ENCODE measurements at regions not wholly inside any gene's neighbourhood (a gene's known extent, or its start where the extent isn't known, plus 50 kb on each side); places are given as distances from the start of the nearest gene placed in this dataset.

DNA sequence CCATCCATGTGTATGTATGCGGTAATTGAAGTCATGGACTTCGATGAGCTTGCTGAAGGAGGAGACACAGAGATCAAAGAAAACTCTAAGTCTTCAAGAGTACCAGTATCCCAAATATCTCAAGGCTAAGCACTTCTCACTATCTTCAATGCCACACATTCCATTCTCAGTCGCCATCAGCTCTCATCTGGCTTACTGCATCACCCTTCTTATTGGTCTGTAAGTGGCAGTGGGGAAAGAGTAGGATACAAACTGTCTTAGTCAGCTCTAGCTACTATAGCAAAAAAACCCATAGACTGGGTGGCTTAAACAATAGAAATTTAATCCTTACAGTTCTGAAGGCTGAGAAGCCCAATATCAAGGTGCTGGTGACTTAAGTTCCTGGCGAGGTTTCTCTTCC, 218.7 kb downstream of the POSTN start:
- no peak for TF ChIP-seq MAZ (IDR thresholded peaks at IDR 0.05; ENCODE audit: borderline replicate concordance, low read depth, low read length)
- TF ChIP-seq MAX (IDR thresholded peaks at IDR 0.05) = no peak
- no peak for TF ChIP-seq RAD21 (conservative IDR thresholded peaks at IDR 0.05 in 1 of 2, IDR thresholded peaks at IDR 0.05 in 1 of 2)
- TF ChIP-seq EP300 (IDR thresholded peaks at IDR 0.05) = no peak
- no peak for TF ChIP-seq KDM5A (IDR thresholded peaks at IDR 0.05)
- TF ChIP-seq, protein P1, sequence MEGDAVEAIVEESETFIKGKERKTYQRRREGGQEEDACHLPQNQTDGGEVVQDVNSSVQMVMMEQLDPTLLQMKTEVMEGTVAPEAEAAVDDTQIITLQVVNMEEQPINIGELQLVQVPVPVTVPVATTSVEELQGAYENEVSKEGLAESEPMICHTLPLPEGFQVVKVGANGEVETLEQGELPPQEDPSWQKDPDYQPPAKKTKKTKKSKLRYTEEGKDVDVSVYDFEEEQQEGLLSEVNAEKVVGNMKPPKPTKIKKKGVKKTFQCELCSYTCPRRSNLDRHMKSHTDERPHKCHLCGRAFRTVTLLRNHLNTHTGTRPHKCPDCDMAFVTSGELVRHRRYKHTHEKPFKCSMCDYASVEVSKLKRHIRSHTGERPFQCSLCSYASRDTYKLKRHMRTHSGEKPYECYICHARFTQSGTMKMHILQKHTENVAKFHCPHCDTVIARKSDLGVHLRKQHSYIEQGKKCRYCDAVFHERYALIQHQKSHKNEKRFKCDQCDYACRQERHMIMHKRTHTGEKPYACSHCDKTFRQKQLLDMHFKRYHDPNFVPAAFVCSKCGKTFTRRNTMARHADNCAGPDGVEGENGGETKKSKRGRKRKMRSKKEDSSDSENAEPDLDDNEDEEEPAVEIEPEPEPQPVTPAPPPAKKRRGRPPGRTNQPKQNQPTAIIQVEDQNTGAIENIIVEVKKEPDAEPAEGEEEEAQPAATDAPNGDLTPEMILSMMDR (IDR thresholded peaks at IDR 0.05) = no peak
- TF ChIP-seq MYC (IDR thresholded peaks at IDR 0.05; ENCODE audit: borderline replicate concordance, low read length) = no peak
- no peak for TF ChIP-seq EHF (CRISPR knock-in tag; IDR thresholded peaks at IDR 0.05)
- TF ChIP-seq RCOR1 (IDR thresholded peaks at IDR 0.05; ENCODE audit: low read depth, low read length) = no peak
- TF ChIP-seq PBX3 (IDR thresholded peaks at IDR 0.05) = no peak
